GM10248 (cell line): ENCODE measurements at regions not wholly inside any gene's neighbourhood (a gene's known extent, or its start where the extent isn't known, plus 50 kb on each side); places are given as distances from the start of the nearest gene placed in this dataset.
"Not testable (repeated sequence)": the region's sequence is repeated elsewhere in the genome, so short reads cannot be mapped to it uniquely, and the experiment has no call there.

Experiments
- CTCF ChIA-PET: fragments of 300-600 bp; sonication (Branson Sonifier 250); formaldehyde crosslinking; extraction: SDS; loops from one replicate; lab custom pipeline; 2021; ENCODE audit warnings: antibody characterized with exemption; lab: Yijun Ruan, JAX
- POLR2A ChIA-PET: fragments of 350-650 bp; sonication (Branson Sonifier 250); formaldehyde crosslinking; extraction: SDS; loops from one replicate; lab custom pipeline; 2020; ENCODE audit warnings: antibody characterized with exemption; lab: Yijun Ruan, JAX
- DNase-seq: peaks from one replicate; pipeline ENCODE4 v3.0.0; 2012; ENCODE audit errors: extremely low spot score
- TF ChIP-seq, protein P1 (sequence below): IDR thresholded peaks from 2 replicates; pipeline ENCODE4 v1.5.1; 2012; ENCODE audit warnings: mild to moderate bottlenecking, low read depth; ENCODE audit errors: extremely low read depth, missing control alignments, control extremely low read depth

DNA sequence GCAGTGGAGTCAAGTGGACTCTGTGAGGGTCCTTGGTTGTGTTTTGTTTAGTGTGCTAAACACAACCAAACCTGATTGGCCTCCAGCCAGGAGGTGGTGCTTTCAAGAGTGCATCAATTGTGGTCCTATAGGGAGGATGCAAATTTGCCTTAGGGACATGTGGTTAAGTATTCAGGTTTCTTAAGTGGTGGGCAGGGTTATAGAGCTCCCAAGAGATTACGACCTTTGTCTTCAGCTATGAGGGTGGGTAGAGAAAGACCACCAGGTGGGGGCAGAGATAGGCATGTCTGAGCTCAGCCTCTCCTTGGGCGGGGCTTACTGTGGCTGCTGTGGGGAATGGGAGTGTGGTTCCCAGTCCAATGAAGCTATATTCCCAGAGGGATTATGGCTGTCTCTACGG, 186.6 kb downstream of the SQOR start:
- POLR2A ChIA-PET = no interaction called here
- no peak for DNase-seq
- TF ChIP-seq, protein P1, sequence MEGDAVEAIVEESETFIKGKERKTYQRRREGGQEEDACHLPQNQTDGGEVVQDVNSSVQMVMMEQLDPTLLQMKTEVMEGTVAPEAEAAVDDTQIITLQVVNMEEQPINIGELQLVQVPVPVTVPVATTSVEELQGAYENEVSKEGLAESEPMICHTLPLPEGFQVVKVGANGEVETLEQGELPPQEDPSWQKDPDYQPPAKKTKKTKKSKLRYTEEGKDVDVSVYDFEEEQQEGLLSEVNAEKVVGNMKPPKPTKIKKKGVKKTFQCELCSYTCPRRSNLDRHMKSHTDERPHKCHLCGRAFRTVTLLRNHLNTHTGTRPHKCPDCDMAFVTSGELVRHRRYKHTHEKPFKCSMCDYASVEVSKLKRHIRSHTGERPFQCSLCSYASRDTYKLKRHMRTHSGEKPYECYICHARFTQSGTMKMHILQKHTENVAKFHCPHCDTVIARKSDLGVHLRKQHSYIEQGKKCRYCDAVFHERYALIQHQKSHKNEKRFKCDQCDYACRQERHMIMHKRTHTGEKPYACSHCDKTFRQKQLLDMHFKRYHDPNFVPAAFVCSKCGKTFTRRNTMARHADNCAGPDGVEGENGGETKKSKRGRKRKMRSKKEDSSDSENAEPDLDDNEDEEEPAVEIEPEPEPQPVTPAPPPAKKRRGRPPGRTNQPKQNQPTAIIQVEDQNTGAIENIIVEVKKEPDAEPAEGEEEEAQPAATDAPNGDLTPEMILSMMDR = no peak
- CTCF ChIA-PET = interaction anchor here (1.1 kb wide), 1 partner anchor 9 kb away, joined by 3 read pairs; no protein-coding TSS in a partner anchor

DNA sequence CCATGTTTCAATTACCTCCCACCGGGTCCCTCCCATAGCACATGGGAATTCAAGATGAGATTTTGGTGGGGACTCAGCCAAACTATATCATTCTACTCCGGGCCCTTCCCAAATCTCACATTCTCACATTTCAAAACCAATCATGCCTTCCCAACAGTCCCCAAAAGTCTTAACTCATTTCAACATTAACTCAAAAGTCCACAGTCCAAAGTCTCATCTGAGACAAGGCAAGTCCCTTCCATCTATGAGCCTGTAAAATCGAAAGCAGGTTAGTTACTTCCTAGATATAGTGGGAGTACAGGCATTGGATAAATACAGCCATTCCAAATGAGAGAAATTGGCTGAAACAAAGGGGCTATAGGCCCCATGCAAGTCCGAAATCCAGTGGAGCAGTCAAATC, 188.1 kb downstream of the SQOR start:
- CTCF ChIA-PET, DNase-seq, POLR2A ChIA-PET: not testable (repeated sequence)

DNA sequence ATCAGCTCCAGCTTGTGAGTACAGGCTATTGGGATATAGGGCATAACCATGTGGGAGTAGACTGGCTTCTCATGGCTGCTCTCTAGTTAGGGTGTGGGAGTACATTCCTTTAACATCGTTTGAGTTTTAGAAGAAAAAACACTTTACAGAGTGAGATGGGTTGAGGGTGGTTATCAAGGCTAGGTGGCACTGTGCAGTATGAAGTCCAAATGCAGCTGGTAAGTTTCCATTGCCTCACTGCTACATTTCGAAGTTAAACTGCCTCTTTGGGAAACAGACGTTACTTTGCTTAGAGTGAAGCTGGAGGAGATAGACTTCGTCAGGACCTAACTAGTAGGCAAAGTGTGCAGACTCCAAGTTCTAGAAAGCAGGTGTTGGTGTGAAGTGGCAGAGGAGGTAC, 192.4 kb downstream of the SQOR start:
- DNase-seq = no peak
- CTCF ChIA-PET = interaction anchor here (1.1 kb wide), 1 partner anchor 34 kb away, joined by 3 read pairs; no protein-coding TSS in a partner anchor
- POLR2A ChIA-PET = no interaction called here
- TF ChIP-seq, protein P1 = no peak

DNA sequence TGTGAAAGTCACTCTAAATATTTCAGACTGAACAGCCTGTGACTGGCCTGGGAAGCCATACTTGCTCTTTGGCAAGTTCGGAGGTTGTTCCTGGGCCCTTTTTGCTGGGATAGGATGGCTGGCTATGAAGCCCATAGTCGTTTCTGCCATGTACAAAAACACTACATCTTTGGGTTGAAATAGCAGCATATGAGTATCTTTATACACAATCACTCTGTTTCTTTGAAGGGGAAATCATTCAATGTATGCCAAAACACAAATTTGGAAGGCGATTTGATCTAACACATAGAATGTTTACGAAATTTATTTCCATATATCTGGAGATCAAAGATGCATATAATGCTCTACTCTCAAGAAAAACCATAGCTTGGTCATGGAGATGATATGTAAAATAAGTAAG, 192.9 kb downstream of the SQOR start:
- no peak for DNase-seq
- TF ChIP-seq, protein P1 = no peak
- ChIA-PET POLR2A (no interaction called here), CTCF (no interaction called here)

DNA sequence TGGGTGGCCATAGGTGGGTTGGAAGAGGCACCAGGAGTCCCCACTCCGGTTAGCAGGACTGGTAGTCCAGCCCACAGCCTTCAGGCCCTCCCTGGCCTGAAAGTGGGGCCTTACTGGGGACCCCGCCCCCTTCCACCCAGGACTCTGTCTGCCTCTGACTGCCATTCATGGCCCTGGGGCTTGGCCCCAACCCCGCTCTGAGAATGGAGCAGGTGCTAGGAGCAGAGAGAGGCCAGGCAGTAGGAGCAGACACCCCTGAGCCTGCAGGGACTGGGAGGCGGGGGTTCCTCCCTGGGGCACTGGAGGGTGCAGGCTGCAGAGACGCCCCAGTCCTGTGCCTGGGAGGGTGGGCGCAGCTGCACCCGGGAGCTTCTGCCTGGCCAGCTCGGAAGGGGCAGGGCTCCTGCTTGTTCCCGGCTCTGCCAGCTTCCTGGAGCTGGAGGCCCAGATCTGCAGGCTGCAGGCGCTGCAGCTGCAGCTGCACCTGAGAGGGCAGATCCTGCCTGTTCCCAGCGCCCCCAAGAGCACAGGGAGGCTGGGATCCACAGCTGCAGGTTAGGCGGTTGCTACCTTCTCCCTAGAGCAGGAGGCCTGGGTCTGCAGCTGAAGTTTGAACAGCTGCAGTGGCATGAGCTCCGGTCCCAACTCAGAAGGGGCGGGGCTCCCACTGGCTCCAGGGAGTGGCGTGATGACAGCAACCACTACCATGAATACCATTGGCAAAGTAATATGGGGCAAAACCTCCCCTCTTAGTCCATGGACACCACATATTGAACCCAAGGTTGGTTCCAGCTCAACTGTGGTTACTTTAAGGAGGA, 194.7 kb downstream of the SQOR start:
- POLR2A ChIA-PET = no interaction called here
- no peak for DNase-seq
- CTCF ChIA-PET = no interaction called here
- TF ChIP-seq, protein P1 = no peak

DNA sequence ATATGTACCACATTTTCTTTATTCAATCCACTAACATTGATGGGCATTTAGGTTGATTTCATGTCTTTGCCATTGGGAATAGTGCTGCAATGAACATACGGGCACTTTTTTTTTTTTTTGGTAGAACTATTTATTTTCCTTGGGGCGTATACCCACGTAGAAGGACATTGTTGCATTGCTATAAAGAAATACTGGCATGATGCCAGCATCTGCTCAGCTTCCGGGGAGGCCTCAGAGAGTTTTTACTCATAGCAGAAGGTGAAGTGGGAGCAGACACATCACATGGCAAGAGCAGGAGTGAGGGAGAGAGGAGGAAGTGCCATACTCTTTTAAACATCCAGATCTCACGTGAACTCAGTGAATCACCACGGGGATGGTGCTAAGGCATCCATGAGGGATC, 197.0 kb downstream of the SQOR start:
- POLR2A ChIA-PET = no interaction called here
- TF ChIP-seq, protein P1 = no peak
- CTCF ChIA-PET = no interaction called here
- DNase-seq = no peak

DNA sequence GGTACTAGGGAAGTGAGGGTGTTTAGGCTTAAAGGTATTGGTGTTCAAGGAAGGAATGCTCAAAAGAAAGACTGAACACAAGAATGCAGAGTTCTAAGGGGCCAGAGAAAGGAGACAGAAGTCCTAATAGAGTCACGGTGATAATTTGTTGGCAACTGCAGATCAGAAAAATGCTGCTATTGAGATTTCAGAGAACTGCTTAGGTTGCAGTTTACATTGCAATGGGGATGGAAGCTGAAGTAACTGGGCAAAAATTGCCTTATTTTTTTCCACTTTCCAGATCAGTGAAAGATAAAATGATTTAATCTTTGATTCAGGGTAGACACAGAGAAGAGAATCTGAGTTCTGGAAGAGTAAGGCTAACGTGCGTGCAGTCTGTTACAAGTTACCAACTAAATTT, 199.8 kb downstream of the SQOR start:
- ChIA-PET POLR2A (no interaction called here), CTCF (no interaction called here)
- TF ChIP-seq, protein P1 = no peak
- DNase-seq = no peak
